K562 (cell line): ENCODE measurements at regions not wholly inside any gene's neighbourhood (a gene's known extent, or its start where the extent isn't known, plus 50 kb on each side); places are given as distances from the start of the nearest gene placed in this dataset.

Source experiments
- ATAC-seq: fragments of 200-7000 bp; cut with Tn5 transposase; 3 replicates; pipeline ENCODE4 v1.9.1; 2020; ENCODE audit warnings: moderate library complexity
- BruUV-seq: library from RNA; stranded (reverse); fragments of 400-500 nt; replicated peaks from 2 replicates; lab custom pipeline; 2021; lab: Mats Ljungman, UMichigan
- CTCF ChIA-PET: fragments of 300-600 bp; formaldehyde crosslinking; extraction: SDS; loops from one replicate; lab custom pipeline; 2021; ENCODE audit warnings: low intra/inter-chr PET ratio; lab: Yijun Ruan, JAX
- POLR2A ChIA-PET: fragments of 300-600, 350-650 bp; sonication (Branson Sonifier 250); formaldehyde crosslinking; extraction: SDS; loops from one replicate; lab custom pipeline; 2021; ENCODE audit warnings: antibody characterized with exemption, inconsistent platforms; lab: Yijun Ruan, JAX
- DNase-seq, 4 experiments: peaks; one replicate each; pipeline versions ENCODE4 v3.0.0 to v3.0.0-alpha.2; 2011 to 2018; ENCODE audit warnings: low spot score in 3 of 4, mixed read lengths in 3 of 4; ENCODE audit errors: extremely low read depth in 1 of 4
- FAIRE-seq: peaks from 2 replicates; lab custom pipeline; 2011; peaks lifted over from hg19 to GRCh38; lab: Jason Lieb, UNC
- H2AFZ ChIP-seq: 2 replicates; pipeline ENCODE4 v1.6.0; 2011; ENCODE audit warnings: low read depth, low read length, control low read depth, inconsistent platforms
- H3K27ac ChIP-seq: fragments of 200-600 bp; 3 replicates; pipeline ENCODE4 v1.8.0; 2011; ENCODE audit warnings: low read depth, mild to moderate bottlenecking, control low read depth, inconsistent platforms, low read length, moderate library complexity, mixed read lengths; ENCODE audit errors: extremely low read depth
- H3K27me3 ChIP-seq, 2 experiments: fragments of 300-600 bp in 1 of 2; 2 replicates in 1 of 2; 3 replicates in 1 of 2; pipeline versions ENCODE4 v1.6.0 to v1.8.0; 2011; ENCODE audit warnings: inconsistent platforms in 2 of 2, low read length in 2 of 2, mild to moderate bottlenecking in 1 of 2, mixed read lengths in 1 of 2, moderate library complexity in 1 of 2; ENCODE audit not compliant: control insufficient read depth in 2 of 2, insufficient read depth in 2 of 2
- H3K36me3 ChIP-seq: fragments of 300-600 bp; 3 replicates; pipeline ENCODE4 v1.8.0; 2011; ENCODE audit warnings: mild to moderate bottlenecking, low read length, inconsistent platforms; ENCODE audit not compliant: control insufficient read depth, insufficient read depth
- H3K4me1 ChIP-seq, 2 experiments: fragments of 200-600 bp in 1 of 2; replicated peaks in 1 of 2; 2 replicates in 1 of 2; 3 replicates in 1 of 2; pipeline versions ENCODE4 v1.5.1 to v1.8.0; 2011; ENCODE audit warnings: inconsistent platforms in 2 of 2, low read length in 2 of 2, mild to moderate bottlenecking in 1 of 2, mixed read lengths in 1 of 2, moderate library complexity in 1 of 2; ENCODE audit not compliant: control insufficient read depth in 2 of 2, insufficient read depth in 2 of 2
- H3K4me2 ChIP-seq: 2 replicates; pipeline ENCODE4 v1.6.1; 2011; ENCODE audit warnings: low read length, control low read depth, inconsistent platforms, mixed read lengths; ENCODE audit not compliant: insufficient read depth
- H3K4me3 ChIP-seq: fragments of 200-600 bp; sonication (generic), shearing (Covaris generic); 2 replicates; pipeline ENCODE4 v1.5.1; 2016; ENCODE audit warnings: control low read depth, inconsistent platforms
- H3K79me2 ChIP-seq: fragments of 200-600 bp; 3 replicates; pipeline ENCODE4 v1.8.0; 2011; ENCODE audit warnings: low read length, inconsistent platforms; ENCODE audit not compliant: control insufficient read depth, insufficient read depth
- H3K9ac ChIP-seq, 2 experiments: 2 replicates each; pipeline versions ENCODE4 v1.6.0 to v1.6.1; 2011; ENCODE audit warnings: low read depth in 2 of 2, low read length in 2 of 2, control low read depth in 1 of 2, inconsistent platforms in 1 of 2, mild to moderate bottlenecking in 1 of 2, mixed read lengths in 1 of 2; ENCODE audit not compliant: insufficient read depth in 1 of 2
- H3K9me1 ChIP-seq: one replicate; pipeline ENCODE4 v1.6.0; 2011; ENCODE audit warnings: inconsistent platforms, mild to moderate bottlenecking, low read length, moderate library complexity; ENCODE audit not compliant: control insufficient read depth, insufficient read depth
- H3K9me3 ChIP-seq: replicated peaks from 2 replicates; pipeline ENCODE4 v1.5.1; 2011; ENCODE audit warnings: low read depth, low read length, inconsistent platforms; ENCODE audit not compliant: control insufficient read depth, insufficient read depth
- H4K20me1 ChIP-seq: replicated peaks from 2 replicates; pipeline ENCODE4 v1.6.1; 2011; ENCODE audit warnings: low read length, inconsistent platforms, mixed read lengths; ENCODE audit not compliant: control insufficient read depth, insufficient read depth
- CHCHD3 ChIP-seq: fragments of 250-450 bp; sonication (Bioruptor Pico); IDR thresholded peaks from 2 replicates; pipeline ENCODE4 v2.1.2; 2022; ENCODE audit warnings: mild to moderate bottlenecking
- ELF4 ChIP-seq: fragments of 450-650 bp; formaldehyde crosslinking; IDR thresholded peaks from 2 replicates; pipeline ENCODE4 v1.4.0; 2022; ENCODE audit warnings: missing genetic modification characterization
- ESRRA ChIP-seq: fragments of 450-650 bp; IDR thresholded peaks from 2 replicates; pipeline ENCODE4 v1.6.1; 2014; ENCODE audit warnings: low read depth, mild to moderate bottlenecking, moderate library complexity, borderline replicate concordance
- FOXP1 ChIP-seq: sonication (generic); formaldehyde crosslinking; IDR thresholded peaks from 2 replicates; pipeline ENCODE4 v1.8.0; 2022; ENCODE audit warnings: mild to moderate bottlenecking, missing genetic modification reagents
- HNRNPL ChIP-seq: fragments of 200-400 bp; formaldehyde crosslinking; IDR thresholded peaks from 2 replicates; pipeline ENCODE4 v1.6.1; 2017; ENCODE audit warnings: low read depth, mild to moderate bottlenecking, low read length
- MAFK ChIP-seq: IDR thresholded peaks from 2 replicates; pipeline ENCODE4 v1.6.1; 2011; ENCODE audit warnings: low read length, improper control_type of control experiment
- NFE2 ChIP-seq: IDR thresholded peaks from 2 replicates; pipeline ENCODE4 v1.6.1; 2014; ENCODE audit warnings: antibody characterized with exemption, low read depth
- PHB2 ChIP-seq: fragments of 450-650 bp; IDR thresholded peaks from 2 replicates; pipeline ENCODE4 v1.6.1; 2017; ENCODE audit warnings: low read depth
- POLR3A ChIP-seq: IDR thresholded peaks from 2 replicates; pipeline ENCODE4 v1.6.1; 2011; ENCODE audit warnings: borderline replicate concordance, mild to moderate bottlenecking, moderate library complexity; ENCODE audit not compliant: insufficient read length, insufficient read depth; ENCODE audit errors: extremely low read depth
- SREBF2 ChIP-seq: sonication (generic); formaldehyde crosslinking; IDR thresholded peaks from 2 replicates; pipeline ENCODE4 v1.4.0; 2020; ENCODE audit warnings: mild to moderate bottlenecking, missing genetic modification reagents
- ZBTB17 ChIP-seq: fragments of 450-650 bp; formaldehyde crosslinking; IDR thresholded peaks from 2 replicates; pipeline ENCODE4 v1.4.0; 2020; ENCODE audit warnings: mild to moderate bottlenecking
- ZNF253 ChIP-seq: fragments of 250-450 bp; sonication (Bioruptor Pico); conservative IDR thresholded peaks from 2 replicates; pipeline ENCODE4 v1.6.1; 2021; ENCODE audit warnings: mild to moderate bottlenecking
- ZNF395 ChIP-seq: fragments of 200-800 bp; sonication (Bioruptor generic); IDR thresholded peaks from 2 replicates; pipeline ENCODE4 v1.6.1; 2017; ENCODE audit warnings: missing genetic modification characterization, missing compliant biosample characterization
- ZNF408 ChIP-seq: fragments of 250-450 bp; sonication (Bioruptor Pico); IDR thresholded peaks from 2 replicates; pipeline ENCODE4 v1.4.0; 2020; ENCODE audit warnings: low read depth, mild to moderate bottlenecking, moderate library complexity
- ZNF609 ChIP-seq: sonication (generic); formaldehyde crosslinking; IDR thresholded peaks from 2 replicates; pipeline ENCODE4 v1.8.1; 2023; ENCODE audit warnings: missing genetic modification reagents, mild to moderate bottlenecking, borderline replicate concordance
- ZNF785 ChIP-seq: fragments of 250-450 bp; sonication (Bioruptor Pico); IDR thresholded peaks from 2 replicates; pipeline ENCODE4 v1.4.0; 2020; ENCODE audit warnings: mild to moderate bottlenecking
- in situ Hi-C: fragments of 300-500 bp; cut with MboI; formaldehyde crosslinking; loops from 4 replicates; pipeline ENCODE4 v1.15.0; 2018; ENCODE audit warnings: inconsistent platforms, mixed read lengths
- intact Hi-C: fragments of 100-400 bp; cut with micrococcal nuclease; formaldehyde crosslinking; loops from 2 replicates; pipeline ENCODE4 v1.14.2; 2022

GRCh38 chr4:31009926-31010325 is 289.8 kb downstream of the PCDH7 start:
- H3K27me3 ChIP-seq, result no peaks in the 10 kb centered on the region
- H3K4me3 ChIP-seq, result no peak overlapping the region
- H3K9ac ChIP-seq, result no peak overlapping the region
- H3K79me2 ChIP-seq, result no peaks in the 10 kb centered on the region
- TF ChIP-seq ESRRA, result no peak
- TF ChIP-seq ZNF785, result no peak
- TF ChIP-seq ZBTB17, result no peak
- no peak for TF ChIP-seq ZNF253
- no peak for TF ChIP-seq ELF4 (CRISPR knock-in tag)
- no peak for TF ChIP-seq NFE2
- TF ChIP-seq ZNF609 (CRISPR knock-in tag), result no peak
- TF ChIP-seq PHB2, result no peak
- TF ChIP-seq HNRNPL, result no peak
- TF ChIP-seq FOXP1, result no peak
- no peak for TF ChIP-seq ZNF408 (CRISPR knock-in tag)
- TF ChIP-seq ZNF395 (CRISPR knock-in tag), result no peak
- TF ChIP-seq SREBF2, result no peak
- TF ChIP-seq POLR3A, result no peak
- no peak for TF ChIP-seq MAFK
- no peak for TF ChIP-seq CHCHD3
- TF ChIP-seq, all 486 proteins: peak for 0
- Histone ChIP-seq H3K27ac (no peak overlapping the region), H3K36me3 (no peaks in the 10 kb centered on the region), H3K9me3 (no peaks in the 10 kb centered on the region), H4K20me1 (no peaks in the 10 kb centered on the region), H3K4me2 (no peak overlapping the region), H3K9me1 (no peaks in the 10 kb centered on the region), H3K4me1 (no peaks in the 10 kb centered on the region), H2AFZ (no peak overlapping the region)
- no TSS peak for BruUV-seq
- intact Hi-C loops (no loop called here), in situ Hi-C loops (no loop called here)
- CTCF ChIA-PET, result no interaction called here
- FAIRE-seq, result no peak
- DNase-seq, result no peak
- no peak for ATAC-seq
- POLR2A ChIA-PET, result no interaction called here
